ENCODE measurements at regions not wholly inside any gene's neighbourhood (a gene's known extent, or its start where the extent isn't known, plus 50 kb on each side); places are given as distances from the start of the nearest gene placed in this dataset.

DNA sequence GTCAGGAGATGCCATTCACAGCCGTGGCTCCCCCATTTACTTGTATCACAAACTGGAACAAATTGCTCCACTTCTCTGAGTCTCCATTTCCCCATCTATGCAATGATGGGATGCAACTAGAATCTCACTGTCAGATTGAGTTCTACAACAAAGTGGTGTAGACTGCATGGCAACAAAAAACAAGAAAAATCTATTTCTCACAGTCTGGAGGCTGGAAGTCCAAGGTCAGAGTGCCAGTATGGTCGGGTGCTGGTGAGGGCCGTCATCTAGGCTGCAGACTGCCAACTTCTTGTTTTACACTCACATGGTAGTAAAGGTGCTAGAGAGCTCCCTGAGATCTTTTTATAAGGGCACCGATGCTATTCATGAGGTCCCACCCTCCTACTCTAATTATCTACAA lies 158.4 kb upstream of the BCL6 start:
- TF ChIP-seq, protein P1, sequence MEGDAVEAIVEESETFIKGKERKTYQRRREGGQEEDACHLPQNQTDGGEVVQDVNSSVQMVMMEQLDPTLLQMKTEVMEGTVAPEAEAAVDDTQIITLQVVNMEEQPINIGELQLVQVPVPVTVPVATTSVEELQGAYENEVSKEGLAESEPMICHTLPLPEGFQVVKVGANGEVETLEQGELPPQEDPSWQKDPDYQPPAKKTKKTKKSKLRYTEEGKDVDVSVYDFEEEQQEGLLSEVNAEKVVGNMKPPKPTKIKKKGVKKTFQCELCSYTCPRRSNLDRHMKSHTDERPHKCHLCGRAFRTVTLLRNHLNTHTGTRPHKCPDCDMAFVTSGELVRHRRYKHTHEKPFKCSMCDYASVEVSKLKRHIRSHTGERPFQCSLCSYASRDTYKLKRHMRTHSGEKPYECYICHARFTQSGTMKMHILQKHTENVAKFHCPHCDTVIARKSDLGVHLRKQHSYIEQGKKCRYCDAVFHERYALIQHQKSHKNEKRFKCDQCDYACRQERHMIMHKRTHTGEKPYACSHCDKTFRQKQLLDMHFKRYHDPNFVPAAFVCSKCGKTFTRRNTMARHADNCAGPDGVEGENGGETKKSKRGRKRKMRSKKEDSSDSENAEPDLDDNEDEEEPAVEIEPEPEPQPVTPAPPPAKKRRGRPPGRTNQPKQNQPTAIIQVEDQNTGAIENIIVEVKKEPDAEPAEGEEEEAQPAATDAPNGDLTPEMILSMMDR (IDR thresholded peaks at IDR 0.05): no peak
- TF ChIP-seq POLR2A (IDR thresholded peaks at IDR 0.05): no peak
